Subcutaneous abdominal adipose tissue (tissue), 5 donors: ENCODE measurements at regions not wholly inside any gene's neighbourhood (a gene's known extent, or its start where the extent isn't known, plus 50 kb on each side); places are given as distances from the start of the nearest gene placed in this dataset.
"Not testable (repeated sequence)": the region's sequence is repeated elsewhere in the genome, so short reads cannot be mapped to it uniquely, and the experiment has no call there.

Source experiments
- H3K27ac ChIP-seq: one replicate; pipeline ENCODE4 v1.7.0; 2013; ENCODE audit warnings: low read depth, mild to moderate bottlenecking, inconsistent platforms, low read length, moderate library complexity
- H3K27me3 ChIP-seq, 5 donors: one replicate each; pipeline ENCODE4 v1.7.0; 2013; ENCODE audit warnings: low read length in 5 of 5, inconsistent platforms in 1 of 5; ENCODE audit not compliant: control insufficient read depth in 5 of 5, insufficient read depth in 4 of 5
- H3K36me3 ChIP-seq, 5 donors: one replicate each; pipeline ENCODE4 v1.7.0; 2013; ENCODE audit warnings: low read length in 5 of 5; ENCODE audit not compliant: control insufficient read depth in 5 of 5, insufficient read depth in 5 of 5
- H3K4me1 ChIP-seq, 5 donors: one replicate each; pipeline ENCODE4 v1.7.0; 2013; ENCODE audit warnings: low read length in 5 of 5, mild to moderate bottlenecking in 3 of 5, moderate library complexity in 1 of 5; ENCODE audit not compliant: control insufficient read depth in 5 of 5, insufficient read depth in 5 of 5
- H3K4me3 ChIP-seq, 5 donors: one replicate each; pipeline ENCODE4 v1.7.0; 2013; ENCODE audit warnings: low read length in 5 of 5, low read depth in 1 of 5
- H3K9ac ChIP-seq, 5 donors: one replicate each; pipeline ENCODE4 v1.7.0; 2013; ENCODE audit warnings: low read length in 5 of 5, mild to moderate bottlenecking in 4 of 5, moderate library complexity in 3 of 5
- H3K9me3 ChIP-seq, 5 donors: one replicate each; pipeline ENCODE4 v1.7.0; 2013; ENCODE audit warnings: low read length in 5 of 5; ENCODE audit not compliant: control insufficient read depth in 5 of 5
- donor health status: healthy.
- donor health status: healthy.
- donor health status: healthy.
- donor health status: healthy.
- donor health status: healthy.

DNA sequence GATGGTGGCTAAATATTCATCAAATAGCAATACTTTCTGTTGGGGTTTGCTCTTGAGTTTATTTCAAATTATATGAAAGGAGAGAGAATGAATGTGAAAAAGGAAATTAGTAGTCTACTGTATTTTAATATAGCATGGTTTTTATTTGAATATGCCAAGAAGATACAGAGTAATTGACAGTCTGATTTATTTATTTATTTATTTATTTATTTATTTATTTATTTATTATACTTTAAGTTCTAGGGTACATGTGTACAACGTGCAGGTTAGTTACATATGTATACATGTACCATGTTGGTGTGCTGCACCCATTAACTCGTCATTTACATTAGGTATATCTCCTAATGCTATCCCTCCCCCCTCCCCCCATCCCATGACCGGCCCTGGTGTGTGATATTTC is 224.2 kb upstream of the ELAVL2 start:
- not testable (repeated sequence) for H3K36me3 ChIP-seq, H3K9ac ChIP-seq, H3K27me3 ChIP-seq, H3K4me1 ChIP-seq, H3K9me3 ChIP-seq, H3K27ac ChIP-seq, H3K4me3 ChIP-seq

DNA sequence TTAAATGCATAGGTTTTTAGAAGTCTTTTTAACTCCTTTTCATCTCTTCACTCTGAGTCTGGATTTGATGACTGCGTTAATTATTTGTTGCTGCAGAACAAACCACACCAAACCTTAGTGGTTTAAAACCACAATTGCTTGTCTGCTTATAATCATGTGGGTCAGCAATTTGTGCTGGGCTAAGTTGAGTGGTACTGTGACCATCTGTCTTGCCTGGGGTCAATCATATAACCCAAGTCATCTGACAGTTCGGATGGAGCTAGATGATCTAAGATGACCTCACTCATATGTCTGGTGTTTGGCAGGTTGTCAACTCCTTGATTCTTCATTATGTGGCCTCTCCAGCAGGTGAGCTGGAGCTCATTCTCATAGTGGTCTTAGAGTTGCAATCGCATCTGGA is 219.1 kb upstream of the ELAVL2 start:
- no peak overlapping the region for H3K9ac ChIP-seq
- H3K27ac ChIP-seq: no peak overlapping the region
- no peaks in the 10 kb centered on the region for H3K36me3 ChIP-seq
- no peaks in the 10 kb centered on the region for H3K27me3 ChIP-seq
- H3K9me3 ChIP-seq: peaks cover 0 to 5% (median 4%) of the 10 kb centered on the region in 5 donors
- H3K4me3 ChIP-seq: no peak overlapping the region
- H3K4me1 ChIP-seq: no peaks in the 10 kb centered on the region

DNA sequence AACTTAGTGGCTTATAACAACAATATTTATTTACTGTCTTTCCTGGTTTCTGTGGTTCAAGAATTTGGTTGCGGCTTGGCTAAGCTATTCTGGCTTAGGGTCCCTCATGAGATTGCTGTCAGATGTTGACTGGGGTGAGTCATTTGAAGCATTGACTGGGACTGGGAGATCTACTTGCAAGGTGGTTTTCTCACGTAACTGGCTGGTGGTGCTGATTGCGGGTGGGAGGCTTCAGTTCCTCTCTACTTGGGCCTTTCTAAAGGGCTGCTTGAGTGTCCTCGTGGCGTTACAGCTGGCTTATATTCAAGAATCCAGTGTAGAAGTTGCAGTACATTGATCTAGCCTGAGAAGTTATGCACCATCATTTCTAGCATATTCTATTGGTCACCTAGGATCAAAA is 218.5 kb upstream of the ELAVL2 start:
- Histone ChIP-seq H3K27me3 (no peaks in the 10 kb centered on the region), H3K9me3 (peaks cover 0 to 5% (median 4%) of the 10 kb centered on the region in 5 donors), H3K27ac (no peak overlapping the region), H3K36me3 (no peaks in the 10 kb centered on the region), H3K9ac (no peak overlapping the region), H3K4me3 (no peak overlapping the region), H3K4me1 (no peaks in the 10 kb centered on the region)

DNA sequence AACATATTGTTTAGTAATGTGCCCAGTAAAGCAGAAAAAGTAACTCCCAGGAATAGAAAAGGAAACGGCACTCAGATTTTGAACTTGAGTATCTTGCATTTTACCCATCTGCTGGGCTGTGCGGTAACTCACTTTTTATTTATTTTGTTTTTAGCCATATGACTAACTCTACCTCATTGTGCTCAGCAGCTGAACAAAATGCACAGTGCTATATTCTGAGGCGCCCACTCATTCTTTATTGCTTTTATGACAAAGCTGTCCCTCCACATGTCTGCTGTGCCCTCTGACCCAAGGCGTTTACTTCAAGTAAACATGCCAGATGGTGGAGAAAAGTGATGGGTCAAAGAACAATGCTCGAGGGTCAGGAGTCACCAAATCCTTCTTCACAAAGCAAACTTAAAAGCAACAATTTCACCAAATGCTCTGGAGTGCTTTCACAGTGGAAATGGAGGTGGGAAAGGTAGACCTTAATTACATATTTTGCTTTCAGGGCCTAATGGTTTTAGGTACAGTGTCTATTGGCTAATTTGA is 215.2 kb upstream of the ELAVL2 start:
- Histone ChIP-seq H3K9ac (no peak overlapping the region), H3K4me1 (no peaks in the 10 kb centered on the region), H3K4me3 (no peak overlapping the region), H3K36me3 (no peaks in the 10 kb centered on the region), H3K27me3 (no peaks in the 10 kb centered on the region), H3K9me3 (peaks cover 0 to 5% (median 4%) of the 10 kb centered on the region in 5 donors), H3K27ac (no peak overlapping the region)

DNA sequence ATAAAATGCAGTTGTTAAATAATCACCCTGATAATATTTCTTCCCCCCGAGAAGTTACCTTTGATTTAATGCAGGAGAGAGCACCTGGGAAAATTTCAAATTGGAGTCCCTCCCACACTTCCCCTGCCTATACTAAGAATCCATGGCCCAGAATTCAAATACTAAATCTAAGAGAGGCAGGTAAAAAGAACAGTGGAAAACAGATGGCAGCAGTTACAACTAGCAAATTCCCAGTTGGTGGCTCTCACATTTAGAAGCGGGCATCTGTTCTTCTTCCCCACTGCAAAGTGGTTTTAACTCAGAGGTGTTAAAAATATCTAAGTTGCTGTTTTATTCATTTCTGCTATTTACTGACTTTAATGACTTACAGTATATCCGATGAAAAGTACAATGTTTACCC is 210.4 kb upstream of the ELAVL2 start:
- Histone ChIP-seq H3K9me3 (no peaks in the 10 kb centered on the region), H3K27ac (no peak overlapping the region), H3K36me3 (no peaks in the 10 kb centered on the region), H3K4me1 (no peaks in the 10 kb centered on the region), H3K4me3 (no peak overlapping the region), H3K9ac (no peak overlapping the region), H3K27me3 (no peaks in the 10 kb centered on the region)

DNA sequence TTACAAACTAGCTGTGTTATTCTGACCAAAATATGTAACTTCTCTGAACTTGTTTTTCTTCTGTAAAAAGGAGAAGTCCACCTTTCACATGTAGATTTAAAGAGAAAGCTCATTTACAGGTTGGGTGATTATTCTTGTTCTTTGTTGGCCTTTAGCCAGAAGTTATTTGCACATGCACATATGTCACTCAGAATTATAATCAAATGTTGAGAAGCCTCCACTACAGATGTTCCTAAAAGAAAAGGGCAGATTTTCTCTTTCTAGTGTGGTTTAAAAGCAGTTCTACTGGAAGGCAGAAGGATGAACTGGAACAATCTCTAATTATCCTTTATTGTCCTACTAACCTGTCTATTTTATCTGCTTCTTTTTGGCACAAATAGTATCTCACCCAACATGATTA is 209.8 kb upstream of the ELAVL2 start:
- Histone ChIP-seq H3K27ac (no peak overlapping the region), H3K4me1 (no peaks in the 10 kb centered on the region), H3K9ac (no peak overlapping the region), H3K9me3 (no peaks in the 10 kb centered on the region), H3K36me3 (no peaks in the 10 kb centered on the region), H3K27me3 (no peaks in the 10 kb centered on the region), H3K4me3 (no peak overlapping the region)

DNA sequence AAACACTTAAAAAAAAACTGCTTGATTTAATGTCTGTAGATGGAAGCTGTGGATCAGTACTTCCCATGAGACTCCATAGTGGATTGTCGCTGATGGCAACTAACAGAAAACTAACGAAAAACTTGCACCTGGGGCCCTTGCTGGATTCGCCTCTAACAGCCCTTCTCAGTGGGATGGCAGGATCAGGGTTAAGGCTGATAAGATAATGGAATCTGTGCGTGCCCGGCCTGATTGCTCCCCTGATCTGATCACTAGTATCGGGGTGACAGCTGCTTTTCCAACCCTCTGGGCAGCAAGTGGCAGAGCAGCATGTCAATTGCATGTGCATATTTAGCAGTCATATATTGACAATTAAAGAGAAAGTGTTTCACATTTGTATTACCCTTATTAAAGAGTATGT is 185.8 kb upstream of the ELAVL2 start:
- no peak overlapping the region for H3K4me3 ChIP-seq
- H3K4me1 ChIP-seq: peaks cover 0 to 4% (median 0%) of the 10 kb centered on the region in 5 donors
- no peaks in the 10 kb centered on the region for H3K36me3 ChIP-seq
- H3K27ac ChIP-seq: no peak overlapping the region
- H3K9ac ChIP-seq: no peak overlapping the region
- no peaks in the 10 kb centered on the region for H3K9me3 ChIP-seq
- H3K27me3 ChIP-seq: no peaks in the 10 kb centered on the region

DNA sequence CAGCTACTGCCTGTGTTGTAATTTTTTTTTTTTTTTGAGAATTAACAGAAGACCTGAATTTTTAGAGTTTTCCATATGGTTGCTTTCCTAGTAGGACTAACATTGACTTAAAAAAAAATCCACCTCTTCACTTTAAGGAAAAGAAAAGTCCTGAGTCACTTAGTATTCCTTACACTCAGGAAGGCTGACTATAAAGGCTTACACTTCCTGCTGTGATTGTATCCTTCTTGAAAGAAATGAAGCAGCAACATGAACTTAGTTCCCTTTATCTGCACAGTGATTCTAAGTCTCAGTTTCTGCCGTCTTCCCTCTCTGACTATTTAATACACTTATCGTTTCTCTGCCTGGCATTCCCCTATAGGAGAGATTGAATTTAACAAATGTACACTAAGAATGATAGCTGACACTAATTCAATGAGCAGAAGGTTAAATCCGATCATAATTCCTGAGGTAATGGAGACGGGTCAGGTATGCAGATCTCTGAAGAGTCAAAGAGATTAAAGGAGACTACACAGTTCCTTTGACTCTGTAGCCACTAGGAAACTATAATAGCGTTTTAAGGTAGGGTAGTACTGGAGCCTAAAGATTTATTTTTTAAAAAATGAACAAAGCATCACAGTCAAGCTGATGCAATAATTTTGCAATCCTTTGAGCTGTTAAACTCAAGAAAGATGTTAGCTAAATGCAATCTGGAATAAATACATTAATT is 185.1 kb upstream of the ELAVL2 start:
- no peak overlapping the region for H3K9ac ChIP-seq
- H3K4me1 ChIP-seq: peaks cover 0 to 4% (median 0%) of the 10 kb centered on the region in 5 donors
- H3K36me3 ChIP-seq: no peaks in the 10 kb centered on the region
- H3K27me3 ChIP-seq: no peaks in the 10 kb centered on the region
- no peak overlapping the region for H3K27ac ChIP-seq
- H3K9me3 ChIP-seq: no peaks in the 10 kb centered on the region
- no peak overlapping the region for H3K4me3 ChIP-seq

DNA sequence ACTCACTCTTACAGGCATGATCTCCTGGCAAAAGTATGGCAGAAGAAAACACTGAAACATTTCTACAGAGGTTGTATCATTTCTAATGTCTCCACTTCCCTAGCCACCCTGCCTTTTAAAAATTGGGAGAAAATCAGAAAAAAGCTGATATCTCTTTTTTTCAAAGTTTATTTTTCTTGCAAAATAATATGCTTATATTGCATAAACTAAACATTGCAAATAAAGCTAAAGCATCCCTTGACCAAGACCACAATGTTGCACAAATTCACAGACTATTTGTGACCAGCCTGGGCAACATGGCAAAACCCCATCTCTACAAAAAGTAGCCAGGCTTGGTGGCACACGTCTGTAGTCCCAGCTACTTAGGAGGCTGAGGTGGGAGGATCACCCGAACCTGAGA is 183.3 kb upstream of the ELAVL2 start:
- H3K27me3 ChIP-seq: no peaks in the 10 kb centered on the region
- H3K4me3 ChIP-seq: no peak overlapping the region
- H3K9ac ChIP-seq: no peak overlapping the region
- peaks cover 0 to 4% (median 0%) of the 10 kb centered on the region in 5 donors for H3K4me1 ChIP-seq
- no peaks in the 10 kb centered on the region for H3K36me3 ChIP-seq
- H3K9me3 ChIP-seq: no peaks in the 10 kb centered on the region
- no peak overlapping the region for H3K27ac ChIP-seq

DNA sequence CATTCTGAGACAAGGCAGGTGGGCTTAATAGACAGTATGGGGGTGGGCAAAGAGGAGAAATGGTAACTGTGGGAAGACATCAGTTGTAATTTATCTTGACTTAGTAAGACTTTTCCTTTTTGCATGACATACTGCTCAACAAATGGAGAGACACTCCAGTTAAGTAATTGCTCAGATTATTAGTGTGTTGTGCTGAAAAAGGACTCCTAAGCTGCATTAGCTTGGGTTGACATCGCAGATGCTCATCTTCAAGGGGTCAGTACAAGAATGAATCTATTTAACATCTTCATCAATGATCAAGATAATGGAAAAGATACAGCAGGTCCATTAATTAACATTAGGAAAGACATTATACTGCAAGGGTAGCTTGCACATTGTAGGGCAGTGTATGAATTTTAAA is 181.1 kb upstream of the ELAVL2 start:
- peaks cover 0 to 4% (median 0%) of the 10 kb centered on the region in 5 donors for H3K4me1 ChIP-seq
- no peak overlapping the region for H3K27ac ChIP-seq
- H3K4me3 ChIP-seq: no peak overlapping the region
- H3K9me3 ChIP-seq: no peaks in the 10 kb centered on the region
- no peaks in the 10 kb centered on the region for H3K36me3 ChIP-seq
- no peak overlapping the region for H3K9ac ChIP-seq
- H3K27me3 ChIP-seq: no peaks in the 10 kb centered on the region
